Fibroblast of lung (primary cell): ENCODE measurements at regions not wholly inside any gene's neighbourhood (a gene's known extent, or its start where the extent isn't known, plus 50 kb on each side); places are given as distances from the start of the nearest gene placed in this dataset.

Source experiments
- DNase-seq, 2 donors: peaks; one replicate each; pipeline versions ENCODE4 v3.0.0 to v3.0.0-alpha.2; 2010; ENCODE audit warnings: low read depth in 2 of 2
- H2AFZ ChIP-seq: 2 replicates; pipeline ENCODE4 v1.5.1; 2012; ENCODE audit warnings: low read length, control low read depth, inconsistent platforms
- H3K27ac ChIP-seq: 2 replicates; pipeline ENCODE4 v1.5.1; 2011; ENCODE audit warnings: low read length, control low read depth; ENCODE audit not compliant: insufficient read depth
- H3K27me3 ChIP-seq: 2 replicates; pipeline ENCODE4 v1.5.1; 2011; ENCODE audit warnings: mild to moderate bottlenecking, low read length; ENCODE audit not compliant: control insufficient read depth, insufficient read depth
- H3K36me3 ChIP-seq: 2 replicates; pipeline ENCODE4 v1.5.1; 2011; ENCODE audit warnings: low read length; ENCODE audit not compliant: control insufficient read depth, insufficient read depth
- H3K4me1 ChIP-seq: 2 replicates; pipeline ENCODE4 v1.5.1; 2011; ENCODE audit warnings: low read length; ENCODE audit not compliant: control insufficient read depth, insufficient read depth; ENCODE audit errors: extremely low read depth
- H3K4me2 ChIP-seq: 2 replicates; pipeline ENCODE4 v1.5.1; 2011; ENCODE audit warnings: low read length, control low read depth; ENCODE audit not compliant: insufficient read depth; ENCODE audit errors: extremely low read depth
- H3K4me3 ChIP-seq, 4 experiments: fragments of 200-600 bp in 1 of 4; sonication (generic) in 1 of 4; replicated peaks in 1 of 4; 2 replicates each; pipeline ENCODE4 v1.5.1; 2011 to 2016; ENCODE audit warnings: low read length in 4 of 4, low read depth in 3 of 4, mild to moderate bottlenecking in 3 of 4, control low read depth in 2 of 4, inconsistent platforms in 1 of 4, mixed read lengths in 1 of 4; ENCODE audit not compliant: insufficient read depth in 1 of 4; ENCODE audit errors: control extremely low read depth in 1 of 4
- H3K79me2 ChIP-seq: 2 replicates; pipeline ENCODE4 v1.5.1; 2012; ENCODE audit warnings: mild to moderate bottlenecking, low read length, inconsistent platforms; ENCODE audit not compliant: control insufficient read depth, insufficient read depth
- H3K9ac ChIP-seq: 2 replicates; pipeline ENCODE4 v1.5.1; 2011; ENCODE audit warnings: mild to moderate bottlenecking, low read length, control low read depth; ENCODE audit not compliant: insufficient read depth
- H3K9me3 ChIP-seq: 2 replicates; pipeline ENCODE4 v1.5.1; 2012; ENCODE audit warnings: low read depth, low read length; ENCODE audit not compliant: control insufficient read depth, insufficient read depth
- H4K20me1 ChIP-seq: 2 replicates; pipeline ENCODE4 v1.5.1; 2011; ENCODE audit warnings: low read length; ENCODE audit not compliant: control insufficient read depth, insufficient read depth; ENCODE audit errors: extremely low read depth
- EZH2 ChIP-seq: IDR thresholded peaks from 2 replicates; pipeline ENCODE4 v1.5.1; 2012; ENCODE audit warnings: low read length, control low read depth, mild to moderate bottlenecking; ENCODE audit errors: missing control alignments
- TF ChIP-seq, protein P1 (sequence below), 2 donors: IDR thresholded peaks in 1 of 2; conservative IDR thresholded peaks in 1 of 2; 1 replicate in 1 of 2; 2 replicates in 1 of 2; pipeline ENCODE4 v1.5.1; 2011 to 2012; ENCODE audit warnings: low read length in 2 of 2, control low read depth in 1 of 2, inconsistent platforms in 1 of 2, low read depth in 1 of 2, mild to moderate bottlenecking in 1 of 2

DNA sequence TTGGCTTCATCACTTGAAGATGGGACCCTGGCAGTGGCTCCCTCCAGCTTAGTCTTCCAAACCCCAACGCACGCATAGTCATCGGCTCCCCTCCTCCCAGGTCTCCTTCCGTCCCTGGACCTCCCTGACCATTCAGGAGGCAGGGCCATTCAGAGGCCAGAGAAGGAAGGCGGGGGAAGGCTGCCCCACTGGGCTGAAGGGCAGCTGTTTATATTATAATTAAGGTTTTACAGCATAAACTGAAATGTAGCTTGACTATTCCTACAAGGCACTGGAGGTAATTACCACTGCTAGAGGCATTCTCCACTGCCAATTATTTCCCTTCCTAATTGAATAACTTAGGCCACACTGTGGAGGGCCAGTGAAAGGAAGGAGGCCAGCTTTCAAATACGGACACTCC is 170.6 kb upstream of the PROX1 start:
- no peaks in the 10 kb centered on the region for H3K4me1 ChIP-seq
- no peaks in the 10 kb centered on the region for H3K79me2 ChIP-seq
- no peak overlapping the region for H3K9ac ChIP-seq
- no peak overlapping the region for H3K4me2 ChIP-seq
- no peaks in the 10 kb centered on the region for H3K27me3 ChIP-seq
- DNase-seq: no peak
- no peak overlapping the region for H3K27ac ChIP-seq
- no peak overlapping the region for H2AFZ ChIP-seq
- no peaks in the 10 kb centered on the region for H3K36me3 ChIP-seq
- no peak overlapping the region for H3K4me3 ChIP-seq
- no peaks in the 10 kb centered on the region for H4K20me1 ChIP-seq
- H3K9me3 ChIP-seq: no peaks in the 10 kb centered on the region
- TF ChIP-seq, protein P1, sequence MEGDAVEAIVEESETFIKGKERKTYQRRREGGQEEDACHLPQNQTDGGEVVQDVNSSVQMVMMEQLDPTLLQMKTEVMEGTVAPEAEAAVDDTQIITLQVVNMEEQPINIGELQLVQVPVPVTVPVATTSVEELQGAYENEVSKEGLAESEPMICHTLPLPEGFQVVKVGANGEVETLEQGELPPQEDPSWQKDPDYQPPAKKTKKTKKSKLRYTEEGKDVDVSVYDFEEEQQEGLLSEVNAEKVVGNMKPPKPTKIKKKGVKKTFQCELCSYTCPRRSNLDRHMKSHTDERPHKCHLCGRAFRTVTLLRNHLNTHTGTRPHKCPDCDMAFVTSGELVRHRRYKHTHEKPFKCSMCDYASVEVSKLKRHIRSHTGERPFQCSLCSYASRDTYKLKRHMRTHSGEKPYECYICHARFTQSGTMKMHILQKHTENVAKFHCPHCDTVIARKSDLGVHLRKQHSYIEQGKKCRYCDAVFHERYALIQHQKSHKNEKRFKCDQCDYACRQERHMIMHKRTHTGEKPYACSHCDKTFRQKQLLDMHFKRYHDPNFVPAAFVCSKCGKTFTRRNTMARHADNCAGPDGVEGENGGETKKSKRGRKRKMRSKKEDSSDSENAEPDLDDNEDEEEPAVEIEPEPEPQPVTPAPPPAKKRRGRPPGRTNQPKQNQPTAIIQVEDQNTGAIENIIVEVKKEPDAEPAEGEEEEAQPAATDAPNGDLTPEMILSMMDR (conservative IDR thresholded peaks at IDR 0.05 in 1 of 2, IDR thresholded peaks at IDR 0.05 in 1 of 2; ENCODE audit: low read depth in 1 of 2, low read length in 2 of 2): no peak
- no peak for TF ChIP-seq EZH2

DNA sequence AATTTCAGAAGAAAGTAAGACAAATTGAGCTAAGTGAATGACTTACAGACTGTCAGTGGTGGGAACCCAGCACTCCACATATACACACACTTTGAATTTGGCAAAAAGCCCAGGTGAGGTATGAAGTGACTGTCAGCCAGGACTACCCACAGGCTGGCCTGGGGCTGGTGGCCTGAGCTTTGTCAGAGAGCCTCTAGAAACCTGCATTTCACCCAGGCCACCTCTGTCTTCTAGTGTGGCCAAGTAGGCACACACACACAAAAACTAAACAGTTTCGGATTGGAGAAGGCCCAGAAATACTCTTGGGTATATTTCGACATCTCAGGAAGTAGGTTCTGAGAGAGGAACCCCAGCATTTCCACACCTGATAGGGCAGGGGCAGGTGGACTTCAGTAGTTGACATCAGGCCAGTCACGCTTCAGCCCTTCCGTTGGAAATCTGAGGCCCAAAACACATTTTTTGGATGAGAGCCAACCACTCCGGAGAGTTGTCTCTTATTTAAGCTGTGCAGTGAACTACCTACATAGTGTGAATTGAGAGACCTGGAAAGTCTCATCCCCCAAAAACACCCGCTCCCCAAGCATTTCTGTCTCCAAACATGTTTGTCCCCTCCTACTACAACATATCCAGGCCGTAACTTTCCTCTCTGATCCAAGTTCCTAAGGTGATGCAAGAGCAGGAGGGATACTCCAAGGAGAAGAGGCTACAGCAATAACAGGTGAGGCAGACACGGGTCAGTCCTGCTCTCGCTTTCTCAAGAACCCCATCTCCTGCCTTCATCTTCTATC is 167.2 kb upstream of the PROX1 start:
- no peak overlapping the region for H3K27ac ChIP-seq
- H3K36me3 ChIP-seq: no peaks in the 10 kb centered on the region
- H3K4me3 ChIP-seq: no peak overlapping the region
- H3K9me3 ChIP-seq: no peaks in the 10 kb centered on the region
- H4K20me1 ChIP-seq: no peaks in the 10 kb centered on the region
- H3K4me1 ChIP-seq: no peaks in the 10 kb centered on the region
- H3K9ac ChIP-seq: no peak overlapping the region
- TF ChIP-seq EZH2: no peak
- TF ChIP-seq, protein P1 (conservative IDR thresholded peaks at IDR 0.05 in 1 of 2, IDR thresholded peaks at IDR 0.05 in 1 of 2; ENCODE audit: low read depth in 1 of 2, low read length in 2 of 2): no peak
- no peaks in the 10 kb centered on the region for H3K27me3 ChIP-seq
- H3K4me2 ChIP-seq: no peak overlapping the region
- no peak overlapping the region for H2AFZ ChIP-seq
- no peaks in the 10 kb centered on the region for H3K79me2 ChIP-seq
- no peak for DNase-seq

DNA sequence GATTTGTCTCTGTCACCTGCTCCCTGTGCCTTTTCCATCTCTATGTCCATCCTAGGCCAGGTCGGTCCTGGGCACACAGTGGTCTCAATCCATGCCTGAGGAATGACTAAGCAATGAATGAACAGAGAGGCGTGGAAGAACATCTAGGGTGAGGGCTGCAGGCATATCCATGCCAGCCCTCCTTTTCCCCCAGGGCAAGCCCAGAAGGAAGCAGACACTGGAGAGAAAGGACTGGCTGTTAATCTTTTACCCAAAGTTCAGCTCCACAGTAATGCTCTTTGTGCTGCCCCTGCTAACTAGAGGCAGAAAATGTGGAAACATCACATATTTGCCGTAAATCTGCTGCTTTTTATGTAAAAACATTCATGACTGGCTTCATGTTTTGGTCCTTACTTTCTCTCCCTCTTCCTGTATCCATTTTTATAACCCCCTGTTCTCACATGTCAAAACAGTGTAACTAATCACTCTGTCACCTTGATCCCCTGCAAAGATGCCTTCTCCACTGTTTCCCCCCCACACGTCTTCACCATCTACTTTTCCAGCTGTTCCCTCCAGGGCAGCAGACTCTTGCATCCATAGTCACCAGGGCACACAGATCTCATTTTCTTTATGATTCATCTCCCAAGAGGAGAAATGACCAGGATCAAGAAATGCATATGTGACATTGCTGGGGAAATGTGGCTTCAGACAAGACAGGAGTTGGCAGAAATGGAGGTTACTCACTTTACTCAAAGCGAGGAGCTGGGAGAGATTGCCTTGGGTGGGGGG is 166.4 kb upstream of the PROX1 start:
- Histone ChIP-seq H3K36me3 (no peaks in the 10 kb centered on the region), H2AFZ (no peak overlapping the region), H3K4me2 (no peak overlapping the region), H3K27me3 (no peaks in the 10 kb centered on the region), H3K27ac (no peak overlapping the region), H3K4me3 (no peak overlapping the region), H3K4me1 (no peaks in the 10 kb centered on the region), H3K9ac (no peak overlapping the region), H3K79me2 (no peaks in the 10 kb centered on the region), H4K20me1 (no peaks in the 10 kb centered on the region), H3K9me3 (no peaks in the 10 kb centered on the region)
- no peak for DNase-seq
- TF ChIP-seq EZH2: no peak
- TF ChIP-seq, protein P1 (conservative IDR thresholded peaks at IDR 0.05 in 1 of 2, IDR thresholded peaks at IDR 0.05 in 1 of 2; ENCODE audit: low read depth in 1 of 2, low read length in 2 of 2): no peak
